Duodenal mucosa (tissue), 2 donors: ENCODE measurements at regions not wholly inside any gene's neighbourhood (a gene's known extent, or its start where the extent isn't known, plus 50 kb on each side); places are given as distances from the start of the nearest gene placed in this dataset.

Source experiments
- H3K27ac ChIP-seq: one replicate; pipeline ENCODE4 v1.7.0; 2013; ENCODE audit warnings: low read depth, low read length
- H3K27me3 ChIP-seq, 2 donors: one replicate each; pipeline ENCODE4 v1.7.0; 2013; ENCODE audit warnings: low read length in 2 of 2, control low read depth in 1 of 2; ENCODE audit not compliant: insufficient read depth in 2 of 2, control insufficient read depth in 1 of 2
- H3K36me3 ChIP-seq, 2 donors: one replicate each; pipeline ENCODE4 v1.7.0; 2013; ENCODE audit warnings: low read length in 2 of 2, control low read depth in 1 of 2; ENCODE audit not compliant: insufficient read depth in 2 of 2, control insufficient read depth in 1 of 2
- H3K4me1 ChIP-seq, 2 donors: one replicate each; pipeline ENCODE4 v1.7.0; 2013; ENCODE audit warnings: low read length in 2 of 2, control low read depth in 1 of 2; ENCODE audit not compliant: insufficient read depth in 2 of 2, control insufficient read depth in 1 of 2
- H3K4me3 ChIP-seq, 2 donors: one replicate each; pipeline ENCODE4 v1.7.0; 2013; ENCODE audit warnings: low read length in 2 of 2, low read depth in 1 of 2
- H3K9ac ChIP-seq, 2 donors: one replicate each; pipeline ENCODE4 v1.7.0; 2013; ENCODE audit warnings: low read length in 2 of 2, low read depth in 1 of 2
- H3K9me3 ChIP-seq, 2 donors: one replicate each; pipeline ENCODE4 v1.7.0; 2013; ENCODE audit warnings: low read length in 2 of 2, control low read depth in 1 of 2; ENCODE audit not compliant: control insufficient read depth in 1 of 2

- no peaks in the 10 kb centered on the region for H3K36me3 ChIP-seq
- peak overlapping the region in 1 of 2 donors; percentile 11 for H3K9ac ChIP-seq
- no peaks in the 10 kb centered on the region for H3K4me1 ChIP-seq
- H3K27me3 ChIP-seq, result no peaks in the 10 kb centered on the region
- H3K4me3 ChIP-seq, result no peak overlapping the region
- peaks cover 0 to 2% of the 10 kb centered on the region in 2 donors for H3K9me3 ChIP-seq
- H3K27ac ChIP-seq, result no peak overlapping the region
Observed at GRCh38 chr17:68749349-68750207, 148.4 kb upstream of the FAM20A start.

- H3K9ac ChIP-seq, result no peak overlapping the region
- peaks cover 0 to 2% of the 10 kb centered on the region in 2 donors for H3K9me3 ChIP-seq
- no peak overlapping the region for H3K4me3 ChIP-seq
- H3K4me1 ChIP-seq, result no peaks in the 10 kb centered on the region
- no peaks in the 10 kb centered on the region for H3K36me3 ChIP-seq
- H3K27me3 ChIP-seq, result no peaks in the 10 kb centered on the region
- H3K27ac ChIP-seq, result no peak overlapping the region
Observed at GRCh38 chr17:68748381-68748780, 147.2 kb upstream of the FAM20A start.

DNA sequence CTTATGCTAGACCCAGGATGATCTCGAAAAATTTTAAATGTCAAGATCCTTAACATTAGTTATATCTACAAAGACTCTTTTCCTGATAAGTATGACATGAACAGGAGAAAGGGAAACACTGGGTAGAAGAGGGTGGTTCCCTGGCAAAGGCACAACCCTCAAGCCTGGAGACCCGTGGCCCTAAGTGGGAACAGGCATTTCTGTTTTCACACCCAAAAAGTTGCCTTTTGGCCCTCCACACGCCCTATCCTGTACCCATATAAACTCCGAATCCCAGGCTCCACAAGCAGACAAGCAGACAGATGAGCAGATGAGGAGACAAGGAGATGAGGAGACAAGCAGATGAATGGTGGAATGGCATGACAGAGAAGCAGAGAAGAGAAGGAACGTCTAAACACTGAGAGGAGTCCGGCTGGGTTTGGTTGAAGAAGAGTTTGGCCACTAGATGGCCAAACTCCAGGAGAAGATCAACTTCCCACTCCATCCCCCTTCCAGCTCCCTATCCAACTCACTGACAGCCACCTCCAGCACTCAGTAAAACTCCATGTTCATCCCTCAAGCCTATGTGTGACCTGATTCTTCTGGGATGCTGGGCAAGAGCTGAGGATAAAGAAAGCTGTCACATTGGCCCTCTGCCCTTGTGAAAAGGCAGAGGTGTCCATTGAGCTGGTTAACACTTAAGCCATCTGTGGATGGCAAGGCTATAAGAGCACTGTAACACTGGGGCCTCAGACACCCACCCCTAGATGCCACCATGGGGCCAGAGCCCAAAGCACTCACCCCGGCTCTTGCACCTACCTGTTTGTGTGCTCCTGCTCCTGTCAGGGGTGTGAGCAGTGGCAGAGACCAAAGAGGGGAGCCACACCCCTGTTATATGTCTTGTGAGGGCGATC, 139.6 kb upstream of the FAM20A start:
- Histone ChIP-seq H3K27me3 (no peaks in the 10 kb centered on the region), H3K9ac (no peak overlapping the region), H3K4me3 (no peak overlapping the region), H3K36me3 (no peaks in the 10 kb centered on the region), H3K27ac (no peak overlapping the region), H3K9me3 (peaks cover 0 to 9% of the 10 kb centered on the region in 2 donors), H3K4me1 (no peaks in the 10 kb centered on the region)

GRCh38 chr17:68737761-68738443, 136.7 kb upstream of the FAM20A start:
- Histone ChIP-seq H3K27me3 (no peaks in the 10 kb centered on the region), H3K9me3 (peaks cover 0 to 6% of the 10 kb centered on the region in 2 donors), H3K27ac (no peak overlapping the region), H3K9ac (no peak overlapping the region), H3K4me3 (no peak overlapping the region), H3K4me1 (peaks cover 0 to 7% of the 10 kb centered on the region in 2 donors), H3K36me3 (no peaks in the 10 kb centered on the region)

GRCh38 chr17:68734931-68735330, 133.8 kb upstream of the FAM20A start:
- Histone ChIP-seq H3K9me3 (no peaks in the 10 kb centered on the region), H3K4me3 (no peak overlapping the region), H3K4me1 (peaks cover 0 to 7% of the 10 kb centered on the region in 2 donors), H3K36me3 (no peaks in the 10 kb centered on the region), H3K27ac (no peak overlapping the region), H3K27me3 (no peaks in the 10 kb centered on the region), H3K9ac (no peak overlapping the region)

DNA sequence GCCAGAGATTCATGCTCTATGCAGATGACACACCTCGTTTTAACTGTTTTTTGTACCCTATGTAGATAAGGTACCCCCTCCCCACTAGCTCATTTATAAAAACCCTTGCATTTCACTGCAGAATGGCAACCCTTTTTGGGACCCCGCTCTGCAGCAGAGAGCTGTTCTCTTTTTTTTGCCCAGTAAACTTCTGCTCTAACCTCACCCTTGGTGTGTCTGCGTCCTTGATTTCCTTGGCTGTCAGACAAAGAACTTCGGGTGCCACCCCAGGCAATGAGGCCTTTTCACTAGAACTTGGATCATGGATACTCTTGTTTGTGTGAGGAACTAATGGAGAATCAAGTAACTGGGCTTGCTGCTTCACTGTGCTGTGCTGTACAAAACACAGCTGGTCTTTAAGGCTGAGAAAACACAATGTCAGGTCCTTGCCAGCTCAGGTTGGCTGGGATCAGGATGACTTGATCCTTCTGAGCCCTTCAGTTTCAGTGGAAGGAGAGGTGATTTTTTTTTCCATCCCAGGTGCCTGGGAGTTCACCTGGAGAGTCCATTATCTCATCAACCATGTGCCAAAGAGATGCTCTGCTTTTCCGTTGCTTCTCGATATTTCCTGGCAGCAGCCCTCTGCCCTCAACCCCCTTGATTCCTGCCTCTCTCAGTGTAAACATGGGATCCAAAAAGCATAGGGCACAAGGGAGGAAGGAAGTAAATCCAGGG, 133.2 kb upstream of the FAM20A start:
- no peaks in the 10 kb centered on the region for H3K27me3 ChIP-seq
- no peaks in the 10 kb centered on the region for H3K36me3 ChIP-seq
- H3K4me1 ChIP-seq, result peaks cover 0 to 7% of the 10 kb centered on the region in 2 donors
- no peak overlapping the region for H3K9ac ChIP-seq
- H3K27ac ChIP-seq, result no peak overlapping the region
- H3K9me3 ChIP-seq, result no peaks in the 10 kb centered on the region
- no peak overlapping the region for H3K4me3 ChIP-seq

DNA sequence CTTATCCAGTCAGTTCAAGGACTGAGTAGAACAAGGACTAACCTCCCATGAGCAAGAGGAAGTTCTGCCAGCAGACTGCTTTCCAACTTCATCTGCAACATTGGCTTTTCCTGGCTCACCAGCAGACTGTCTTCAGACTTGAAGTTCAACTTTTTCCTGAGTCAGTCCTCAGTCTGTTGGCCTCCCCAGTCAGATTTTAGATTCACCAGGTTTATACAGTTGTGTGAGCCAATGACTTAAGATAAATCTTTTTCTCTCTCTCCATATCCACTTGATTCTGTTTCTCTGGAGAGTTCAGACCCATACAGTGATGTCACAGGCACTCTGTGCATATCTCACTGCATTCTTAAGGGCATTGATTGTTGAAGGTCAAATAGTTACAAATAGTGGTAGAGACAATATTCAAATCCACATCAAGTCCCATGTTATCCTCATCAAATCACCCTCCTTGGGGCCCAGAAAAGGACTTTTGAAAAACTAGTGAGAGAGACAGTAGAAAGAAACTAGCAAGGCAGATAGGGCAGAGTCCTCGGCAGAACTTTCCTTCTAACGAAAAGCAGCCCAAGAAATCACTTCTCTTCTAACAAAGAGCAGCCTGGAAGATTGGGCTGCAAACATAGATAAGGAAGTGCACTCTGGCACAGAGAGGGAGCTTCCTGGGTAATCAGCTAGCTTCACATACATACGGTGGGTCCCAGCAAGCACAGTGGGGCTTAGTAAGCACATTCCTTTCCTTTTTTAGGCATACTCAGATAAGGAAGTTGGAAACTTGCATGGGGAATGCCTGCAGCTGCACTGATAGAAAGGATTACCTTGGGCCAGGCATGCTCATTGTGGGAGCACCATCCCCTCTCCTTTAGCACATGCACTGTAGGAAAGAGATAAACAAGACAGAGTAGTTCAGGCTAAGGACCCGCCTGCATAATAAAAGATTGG, 132.3 kb upstream of the FAM20A start:
- no peaks in the 10 kb centered on the region for H3K9me3 ChIP-seq
- no peak overlapping the region for H3K27ac ChIP-seq
- H3K36me3 ChIP-seq, result no peaks in the 10 kb centered on the region
- H3K27me3 ChIP-seq, result no peaks in the 10 kb centered on the region
- H3K4me3 ChIP-seq, result no peak overlapping the region
- H3K4me1 ChIP-seq, result peaks cover 0 to 7% of the 10 kb centered on the region in 2 donors
- no peak overlapping the region for H3K9ac ChIP-seq

- Histone ChIP-seq H3K9ac (no peak overlapping the region), H3K27ac (no peak overlapping the region), H3K36me3 (no peaks in the 10 kb centered on the region), H3K4me3 (no peak overlapping the region), H3K27me3 (no peaks in the 10 kb centered on the region), H3K4me1 (peaks cover 0 to 7% of the 10 kb centered on the region in 2 donors), H3K9me3 (no peaks in the 10 kb centered on the region)
Observed at GRCh38 chr17:68732301-68732749, 131.2 kb upstream of the FAM20A start.

GRCh38 chr17:68731465-68731864, 130.3 kb upstream of the FAM20A start:
- Histone ChIP-seq H3K9ac (no peak overlapping the region), H3K27me3 (no peaks in the 10 kb centered on the region), H3K9me3 (no peaks in the 10 kb centered on the region), H3K27ac (no peak overlapping the region), H3K4me3 (no peak overlapping the region), H3K36me3 (no peaks in the 10 kb centered on the region), H3K4me1 (peaks cover 0 to 7% of the 10 kb centered on the region in 2 donors)
